Tibial nerve (tissue), 4 donors: ENCODE measurements at regions not wholly inside any gene's neighbourhood (a gene's known extent, or its start where the extent isn't known, plus 50 kb on each side); places are given as distances from the start of the nearest gene placed in this dataset.

Source experiments
- DNase-seq, 2 donors: peaks; one replicate each; pipeline ENCODE4 v3.0.0-alpha.2; 2019; ENCODE audit warnings: low spot score in 2 of 2
- H3K27ac ChIP-seq, 4 donors: fragments of 200-600 bp; sonication (generic) in 3 of 4; one replicate each; pipeline ENCODE4 v1.5.1; 2017 to 2019; ENCODE audit warnings: mild to moderate bottlenecking in 1 of 4
- H3K27me3 ChIP-seq, 2 donors: fragments of 200-600 bp; sonication (generic) in 1 of 2; one replicate each; pipeline versions ENCODE4 v1.5.1 to v1.6.0; 2017 to 2019
- H3K36me3 ChIP-seq, 3 donors: fragments of 200-600 bp; sonication (generic); one replicate each; pipeline ENCODE4 v1.5.1; 2018 to 2019
- H3K4me1 ChIP-seq, 4 donors: fragments of 200-600 bp; sonication (generic) in 3 of 4; one replicate each; pipeline ENCODE4 v1.5.1; 2017 to 2019
- H3K4me3 ChIP-seq, 4 donors: fragments of 200-600 bp; sonication (generic) in 3 of 4; one replicate each; pipeline ENCODE4 v1.5.1; 2017 to 2019; ENCODE audit warnings: mild to moderate bottlenecking in 1 of 4, moderate library complexity in 1 of 4
- H3K9me3 ChIP-seq, 4 donors: fragments of 200-600 bp; sonication (generic) in 3 of 4; one replicate each; pipeline ENCODE4 v1.5.1; 2017 to 2019
- EP300 ChIP-seq, 2 donors: sonication (generic); formaldehyde crosslinking; IDR thresholded peaks; one replicate each; pipeline ENCODE4 v1.6.1; 2017; ENCODE audit warnings: antibody characterized with exemption in 2 of 2, mild to moderate bottlenecking in 1 of 2
- POLR2A ChIP-seq, 2 donors: fragments of 450-650 bp; IDR thresholded peaks; one replicate each; pipeline ENCODE4 v1.6.1; 2017; ENCODE audit warnings: antibody characterized with exemption in 2 of 2, mild to moderate bottlenecking in 2 of 2, moderate library complexity in 2 of 2
- WGBS, 2 donors: methylation state at CpG; one replicate each; pipeline ENCODE4 v1.1.5; 2018; 5-methylcytosine and 5-hydroxymethylcytosine counted together
- TF ChIP-seq, protein P1 (sequence below), 5 experiments: fragments of 200-600 bp in 3 of 5; fragments of 450-650 bp in 2 of 5; sonication (generic) in 3 of 5; IDR thresholded peaks; one replicate each; pipeline ENCODE4 v1.5.1; 2016 to 2019; ENCODE audit warnings: antibody characterized with exemption in 5 of 5, mild to moderate bottlenecking in 3 of 5, moderate library complexity in 2 of 5

DNA sequence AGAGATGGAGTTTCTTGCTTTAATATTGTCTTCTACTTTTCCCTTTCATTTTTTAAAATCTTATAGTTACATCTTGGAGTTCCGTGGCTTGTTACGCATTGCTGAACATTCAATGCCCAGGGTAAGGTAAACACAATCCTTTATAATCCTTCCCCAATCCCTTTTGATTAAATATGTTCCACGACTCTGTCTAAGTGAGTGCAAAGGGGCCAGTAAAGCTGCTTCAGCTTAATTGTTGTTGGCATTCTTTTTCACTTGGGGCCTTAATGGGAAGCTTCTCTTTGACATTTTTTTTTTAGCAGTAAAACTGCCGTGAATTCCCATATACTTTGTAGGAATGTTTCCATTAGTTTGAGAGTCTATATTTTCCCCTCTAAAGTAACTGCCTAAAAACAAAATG, 1028.1 kb downstream of the C4orf33 start:
- peaks cover 0 to 9% (median 0%) of the 10 kb centered on the region in 4 donors for H3K4me1 ChIP-seq
- no peak overlapping the region for H3K4me3 ChIP-seq
- no peak for TF ChIP-seq EP300 (IDR thresholded peaks at IDR 0.05)
- TF ChIP-seq POLR2A (IDR thresholded peaks at IDR 0.05), result no peak
- TF ChIP-seq, protein P1, sequence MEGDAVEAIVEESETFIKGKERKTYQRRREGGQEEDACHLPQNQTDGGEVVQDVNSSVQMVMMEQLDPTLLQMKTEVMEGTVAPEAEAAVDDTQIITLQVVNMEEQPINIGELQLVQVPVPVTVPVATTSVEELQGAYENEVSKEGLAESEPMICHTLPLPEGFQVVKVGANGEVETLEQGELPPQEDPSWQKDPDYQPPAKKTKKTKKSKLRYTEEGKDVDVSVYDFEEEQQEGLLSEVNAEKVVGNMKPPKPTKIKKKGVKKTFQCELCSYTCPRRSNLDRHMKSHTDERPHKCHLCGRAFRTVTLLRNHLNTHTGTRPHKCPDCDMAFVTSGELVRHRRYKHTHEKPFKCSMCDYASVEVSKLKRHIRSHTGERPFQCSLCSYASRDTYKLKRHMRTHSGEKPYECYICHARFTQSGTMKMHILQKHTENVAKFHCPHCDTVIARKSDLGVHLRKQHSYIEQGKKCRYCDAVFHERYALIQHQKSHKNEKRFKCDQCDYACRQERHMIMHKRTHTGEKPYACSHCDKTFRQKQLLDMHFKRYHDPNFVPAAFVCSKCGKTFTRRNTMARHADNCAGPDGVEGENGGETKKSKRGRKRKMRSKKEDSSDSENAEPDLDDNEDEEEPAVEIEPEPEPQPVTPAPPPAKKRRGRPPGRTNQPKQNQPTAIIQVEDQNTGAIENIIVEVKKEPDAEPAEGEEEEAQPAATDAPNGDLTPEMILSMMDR (IDR thresholded peaks at IDR 0.05), result no peak
- 43 to 49% methylated on average over 4 of the region's 4 CpGs for WGBS, 2 donors
- no peaks in the 10 kb centered on the region for H3K27me3 ChIP-seq
- H3K36me3 ChIP-seq, result no peaks in the 10 kb centered on the region
- no peak for DNase-seq
- H3K9me3 ChIP-seq, result no peaks in the 10 kb centered on the region
- no peak overlapping the region for H3K27ac ChIP-seq

DNA sequence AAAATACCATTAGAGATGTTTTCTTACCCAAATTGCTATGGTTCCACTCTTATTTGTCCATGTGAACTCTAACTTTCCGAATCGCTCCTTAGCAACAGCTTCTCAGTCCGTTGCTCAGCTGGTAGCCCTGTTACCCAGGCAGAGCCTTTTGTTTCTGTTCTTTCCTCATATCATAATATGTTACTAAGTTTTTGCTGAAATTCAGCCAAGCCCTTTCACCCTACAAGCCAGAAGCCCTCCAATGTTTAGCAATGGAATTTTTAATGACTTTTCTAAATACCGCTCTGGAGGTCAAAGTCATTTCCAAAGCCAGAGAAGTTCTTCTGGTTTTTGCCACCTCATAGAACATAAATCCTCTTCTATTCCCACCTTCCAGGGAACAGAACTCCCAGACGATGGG, 1029.5 kb downstream of the C4orf33 start:
- Histone ChIP-seq H3K27me3 (no peaks in the 10 kb centered on the region), H3K4me3 (no peak overlapping the region), H3K9me3 (no peaks in the 10 kb centered on the region), H3K4me1 (peaks cover 0 to 9% (median 0%) of the 10 kb centered on the region in 4 donors), H3K36me3 (no peaks in the 10 kb centered on the region), H3K27ac (no peak overlapping the region)
- 22 to 26% methylated on average over 5 of the region's 5 CpGs for WGBS, 2 donors
- TF ChIP-seq EP300 (IDR thresholded peaks at IDR 0.05) (no peak), POLR2A (IDR thresholded peaks at IDR 0.05) (no peak)
- TF ChIP-seq, protein P1 (IDR thresholded peaks at IDR 0.05), result no peak
- no peak for DNase-seq

DNA sequence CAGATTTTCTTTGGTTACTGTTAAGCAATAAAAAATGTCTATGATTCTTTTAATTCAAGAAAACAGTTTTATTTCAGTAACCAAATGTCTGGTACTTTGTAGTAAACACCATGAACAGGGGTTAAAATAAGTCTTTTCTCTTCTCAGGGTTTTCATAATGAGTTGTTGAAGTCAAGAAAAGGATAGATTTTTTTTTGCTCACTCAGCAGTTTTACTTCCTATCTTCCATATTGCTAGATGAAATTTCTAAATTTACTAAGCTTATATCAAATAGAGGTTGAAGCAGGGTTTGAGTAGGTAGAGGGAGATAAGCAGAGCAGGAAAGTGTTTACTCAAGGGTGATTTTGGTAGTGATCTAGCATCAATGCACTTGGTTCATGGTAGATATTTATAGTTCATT, 1031.3 kb downstream of the C4orf33 start:
- no peak for DNase-seq
- no peak overlapping the region for H3K27ac ChIP-seq
- H3K4me1 ChIP-seq, result peaks cover 0 to 9% (median 0%) of the 10 kb centered on the region in 4 donors
- TF ChIP-seq EP300 (IDR thresholded peaks at IDR 0.05) (no peak), POLR2A (IDR thresholded peaks at IDR 0.05) (no peak)
- TF ChIP-seq, protein P1 (IDR thresholded peaks at IDR 0.05), result no peak
- H3K9me3 ChIP-seq, result no peaks in the 10 kb centered on the region
- H3K27me3 ChIP-seq, result no peaks in the 10 kb centered on the region
- H3K4me3 ChIP-seq, result no peak overlapping the region
- H3K36me3 ChIP-seq, result no peaks in the 10 kb centered on the region

DNA sequence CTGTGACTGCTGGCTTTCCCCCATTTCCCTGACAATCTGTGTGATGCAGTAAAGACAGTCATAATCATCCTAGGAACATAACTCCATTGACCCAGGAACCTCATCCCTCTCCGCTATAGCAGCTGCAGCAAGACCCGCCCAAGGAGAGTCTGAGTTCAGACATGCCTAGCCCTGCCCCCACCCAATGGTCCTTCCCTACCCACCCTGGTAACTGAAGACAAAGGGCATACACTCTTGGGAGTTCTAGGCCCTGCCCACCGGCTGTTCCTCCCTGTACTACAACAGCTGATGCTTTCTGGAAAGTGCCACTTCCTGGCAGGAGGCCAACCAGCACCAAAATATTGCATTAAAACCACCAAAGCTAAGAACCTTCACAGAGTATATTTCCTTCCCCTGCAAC, 1035.6 kb downstream of the C4orf33 start:
- H3K36me3 ChIP-seq, result no peaks in the 10 kb centered on the region
- H3K4me3 ChIP-seq, result no peak overlapping the region
- WGBS, 2 donors, result 86 to 100% methylated on average over 3 of the region's 3 CpGs
- no peaks in the 10 kb centered on the region for H3K4me1 ChIP-seq
- peaks cover 0 to 15% (median 0%) of the 10 kb centered on the region in 4 donors for H3K9me3 ChIP-seq
- TF ChIP-seq, protein P1 (IDR thresholded peaks at IDR 0.05), result no peak
- TF ChIP-seq EP300 (IDR thresholded peaks at IDR 0.05) (no peak), POLR2A (IDR thresholded peaks at IDR 0.05) (no peak)
- DNase-seq, result no peak
- no peaks in the 10 kb centered on the region for H3K27me3 ChIP-seq
- H3K27ac ChIP-seq, result no peak overlapping the region

DNA sequence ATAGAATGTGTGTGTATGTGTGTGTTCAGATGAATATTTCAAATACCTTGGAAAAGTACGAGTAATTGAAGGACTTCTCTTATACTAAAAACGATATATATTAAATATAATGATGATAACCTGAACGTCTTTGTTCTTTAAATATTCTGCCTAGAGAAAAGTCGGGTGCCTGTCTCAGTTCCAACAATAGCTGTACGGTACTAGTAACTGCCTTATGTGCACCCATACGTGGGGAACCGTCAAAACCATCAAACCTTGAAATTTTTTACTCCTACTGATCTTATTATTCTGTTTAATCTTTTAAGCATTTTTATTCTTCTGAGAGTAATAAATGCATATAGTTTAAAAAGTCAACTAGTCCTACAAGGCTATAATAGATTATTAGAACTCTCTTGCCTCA, 1045.7 kb downstream of the C4orf33 start:
- Histone ChIP-seq H3K27ac (no peak overlapping the region), H3K4me1 (no peaks in the 10 kb centered on the region), H3K27me3 (no peaks in the 10 kb centered on the region), H3K4me3 (no peak overlapping the region), H3K36me3 (no peaks in the 10 kb centered on the region), H3K9me3 (no peaks in the 10 kb centered on the region)
- no peak for DNase-seq
- TF ChIP-seq POLR2A (IDR thresholded peaks at IDR 0.05) (no peak), EP300 (IDR thresholded peaks at IDR 0.05) (no peak)
- TF ChIP-seq, protein P1 (IDR thresholded peaks at IDR 0.05), result no peak
- 75 to 90% methylated on average over 7 of the region's 7 CpGs for WGBS, 2 donors
